Urothelium cell line (cell line): ENCODE measurements at regions not wholly inside any gene's neighbourhood (a gene's known extent, or its start where the extent isn't known, plus 50 kb on each side); places are given as distances from the start of the nearest gene placed in this dataset.

ENCODE experiments used
- DNase-seq: peaks from one replicate; pipeline ENCODE4 v3.0.0; 2011; ENCODE audit warnings: low spot score, mixed read lengths
- FAIRE-seq: peaks from 2 replicates; lab custom pipeline; 2011; peaks lifted over from hg19 to GRCh38; lab: Jason Lieb, UNC

GRCh38 chr16:64892835-64893785 lies 228.8 kb downstream of the CDH11 start:
- no peak for FAIRE-seq
- peak; percentile 32 for DNase-seq

DNA sequence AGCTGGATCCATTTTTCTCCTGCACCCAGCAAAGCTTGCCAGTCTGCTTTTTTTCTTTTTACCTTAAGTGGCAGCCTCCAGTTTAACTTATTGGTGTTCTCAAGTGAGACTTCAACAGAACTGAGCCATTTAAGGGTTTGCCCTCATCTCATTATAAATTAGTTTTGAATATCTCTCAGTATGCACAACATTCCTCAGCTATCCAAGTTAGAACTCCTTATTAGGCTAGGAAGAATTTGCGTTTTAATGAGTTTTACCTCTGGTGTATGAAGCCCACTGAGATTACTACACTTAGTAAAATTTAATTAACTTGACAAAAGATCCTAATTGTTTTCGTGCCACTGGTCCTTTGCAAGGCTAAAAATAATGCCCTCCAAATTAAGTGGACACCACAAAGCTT lies 232.4 kb downstream of the CDH11 start:
- no peak for DNase-seq
- FAIRE-seq, result no peak

DNA sequence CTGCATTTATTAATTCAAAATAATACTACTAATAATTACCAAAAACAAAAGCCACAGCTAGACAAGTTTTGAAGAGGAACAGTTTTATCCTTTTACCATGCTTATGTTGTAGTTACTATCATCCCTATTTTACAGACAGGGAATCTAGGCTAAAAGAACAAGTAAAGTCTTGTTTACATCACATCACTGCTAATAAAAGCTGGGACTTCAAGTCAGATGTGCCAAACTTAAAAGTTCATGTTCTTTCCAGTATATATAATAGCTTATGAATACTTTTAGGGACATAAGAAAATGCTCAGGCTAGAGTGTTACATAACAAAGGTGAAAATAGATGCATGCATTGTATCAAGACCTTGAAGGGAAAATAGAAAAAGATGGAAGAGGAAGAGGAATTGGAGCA lies 234.2 kb downstream of the CDH11 start:
- FAIRE-seq, result no peak
- DNase-seq, result no peak

GRCh38 chr16:64882078-64882784 lies 239.6 kb downstream of the CDH11 start:
- DNase-seq (no peak), FAIRE-seq (no peak)

DNA sequence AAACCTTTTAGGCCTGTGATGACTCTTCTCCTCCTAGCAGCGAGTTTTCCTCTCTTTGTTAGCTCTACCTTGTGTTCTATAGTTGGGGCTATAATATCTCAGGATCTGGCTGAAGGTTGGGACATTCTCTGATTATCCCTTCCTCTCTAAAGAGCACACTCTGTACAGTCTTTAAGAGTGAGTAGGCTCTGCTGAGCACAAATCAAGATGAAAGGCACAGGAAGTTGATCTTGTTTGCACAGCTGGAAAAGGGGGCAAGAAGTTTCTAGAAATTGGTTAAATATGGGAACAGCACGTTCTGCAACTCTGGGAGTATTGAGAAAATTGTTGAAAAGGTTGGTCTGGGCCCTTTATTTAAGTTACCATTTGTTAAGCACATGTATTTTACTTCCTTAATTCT lies 240.9 kb downstream of the CDH11 start:
- no peak for DNase-seq
- no peak for FAIRE-seq

DNA sequence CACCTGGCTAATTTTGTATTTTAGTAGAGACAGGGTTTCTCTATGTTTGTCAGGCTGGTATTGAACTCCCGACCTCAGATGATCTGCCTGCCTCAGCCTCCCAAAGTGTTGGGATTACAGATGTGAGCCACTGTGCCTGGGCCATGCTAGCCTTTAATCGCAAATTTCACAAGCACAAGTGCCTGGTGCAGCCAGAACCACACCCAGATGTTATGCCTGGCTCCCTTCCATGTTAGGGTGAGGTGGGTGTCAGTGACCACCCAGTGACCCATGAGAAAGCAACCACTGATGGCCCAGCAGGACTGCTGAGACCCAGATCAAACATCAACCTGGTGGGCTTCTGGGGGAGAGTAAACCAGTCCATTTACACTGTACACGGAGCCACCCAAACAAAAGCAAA lies 241.9 kb downstream of the CDH11 start:
- FAIRE-seq, result no peak

GRCh38 chr16:64878940-64879339 lies 242.9 kb downstream of the CDH11 start:
- no peak for DNase-seq
- FAIRE-seq, result no peak

More for the DNA sequence above, 241.9 kb downstream of the CDH11 start:
- no peak for DNase-seq

GRCh38 chr16:64872101-64872500 lies 249.8 kb downstream of the CDH11 start:
- FAIRE-seq (no peak), DNase-seq (no peak)

GRCh38 chr16:64870859-64871258 lies 251.0 kb downstream of the CDH11 start:
- DNase-seq (no peak), FAIRE-seq (no peak)

GRCh38 chr16:64869781-64870180 lies 252.1 kb downstream of the CDH11 start:
- FAIRE-seq, result no peak

DNA sequence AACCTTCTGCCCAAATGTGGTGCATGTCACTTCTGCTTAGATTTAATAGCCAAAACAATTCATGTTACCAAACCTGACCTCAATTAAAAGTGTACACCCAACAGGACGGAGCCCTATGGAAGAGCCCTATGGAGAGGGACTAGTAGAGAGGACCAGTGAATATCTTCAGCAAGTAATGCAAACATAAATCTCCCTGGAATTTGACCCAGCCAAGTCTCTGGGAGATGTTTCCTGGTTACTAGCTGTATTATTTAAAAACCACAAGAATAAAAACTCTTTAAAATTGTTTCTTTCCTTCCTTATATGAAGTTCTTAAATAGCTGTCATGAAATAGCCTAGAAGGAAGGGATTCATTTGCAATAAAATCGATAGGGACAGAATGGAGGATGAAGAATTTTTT lies 255.8 kb downstream of the CDH11 start:
- DNase-seq (no peak), FAIRE-seq (no peak)

More at GRCh38 chr16:64869781-64870180, 252.1 kb downstream of the CDH11 start:
- no peak for DNase-seq

DNA sequence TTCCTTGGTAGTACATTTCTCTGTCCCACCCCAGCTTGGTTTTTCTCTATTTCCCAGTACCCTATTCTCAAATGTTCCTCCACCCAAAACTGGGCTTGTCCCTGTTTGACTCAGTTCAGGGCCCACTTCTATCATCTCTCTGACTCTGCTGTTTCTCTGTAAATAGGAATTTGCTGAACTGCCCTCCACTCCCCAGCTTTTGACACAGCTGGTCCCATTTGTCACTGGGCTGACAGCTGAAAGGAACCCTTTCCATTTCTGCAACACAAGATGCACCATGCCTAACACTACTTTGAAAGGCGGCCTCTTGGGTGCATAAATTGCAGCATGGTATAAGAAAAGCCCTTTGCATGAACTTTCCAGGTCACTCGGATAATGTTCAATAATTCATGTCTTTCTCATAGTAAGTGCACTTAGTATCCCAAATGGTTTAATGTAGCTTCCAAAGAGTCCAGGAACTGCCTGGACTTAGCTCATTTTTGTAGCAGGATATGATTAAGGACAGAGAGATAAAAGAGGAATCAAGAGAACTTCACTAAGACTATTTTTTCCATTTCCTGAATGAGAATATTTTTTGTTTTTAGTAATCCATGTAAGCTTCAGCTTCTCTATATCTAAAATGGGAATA lies 256.7 kb downstream of the CDH11 start:
- FAIRE-seq, result no peak
- no peak for DNase-seq

GRCh38 chr16:64864232-64864809 lies 257.5 kb downstream of the CDH11 start:
- DNase-seq, result peak; percentile 71

DNA sequence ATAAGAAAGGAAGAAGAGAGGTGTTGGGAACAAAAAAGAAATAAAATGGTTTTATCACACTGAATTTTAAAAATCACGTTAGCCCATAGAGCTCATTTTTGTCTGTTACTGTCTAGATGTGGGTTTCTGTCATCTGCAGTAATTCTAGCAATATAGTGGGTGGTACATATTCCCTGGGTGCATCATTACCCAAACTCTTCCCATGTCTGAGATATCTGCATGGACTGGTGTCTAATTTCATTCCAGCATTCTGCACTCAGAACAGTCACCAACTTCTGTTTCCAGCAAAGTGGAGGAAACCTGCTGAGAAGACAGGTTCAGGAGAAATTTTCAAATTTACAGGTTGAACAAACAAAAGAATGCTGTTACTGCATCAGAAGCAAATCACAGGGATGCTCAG lies 263.8 kb downstream of the CDH11 start:
- DNase-seq (no peak), FAIRE-seq (no peak)

More at GRCh38 chr16:64864232-64864809, 257.5 kb downstream of the CDH11 start:
- no peak for FAIRE-seq

GRCh38 chr16:64857411-64857810 lies 264.5 kb downstream of the CDH11 start:
- DNase-seq, result no peak
- FAIRE-seq, result no peak

- FAIRE-seq (no peak), DNase-seq (no peak)
Observed at GRCh38 chr16:64853551-64853950, 268.3 kb downstream of the CDH11 start.

- no peak for DNase-seq
Observed at GRCh38 chr16:64846966-64847365, 274.9 kb downstream of the CDH11 start.

GRCh38 chr16:64845071-64845470 lies 276.8 kb downstream of the CDH11 start:
- no peak for FAIRE-seq

More at GRCh38 chr16:64846966-64847365, 274.9 kb downstream of the CDH11 start:
- no peak for FAIRE-seq

DNA sequence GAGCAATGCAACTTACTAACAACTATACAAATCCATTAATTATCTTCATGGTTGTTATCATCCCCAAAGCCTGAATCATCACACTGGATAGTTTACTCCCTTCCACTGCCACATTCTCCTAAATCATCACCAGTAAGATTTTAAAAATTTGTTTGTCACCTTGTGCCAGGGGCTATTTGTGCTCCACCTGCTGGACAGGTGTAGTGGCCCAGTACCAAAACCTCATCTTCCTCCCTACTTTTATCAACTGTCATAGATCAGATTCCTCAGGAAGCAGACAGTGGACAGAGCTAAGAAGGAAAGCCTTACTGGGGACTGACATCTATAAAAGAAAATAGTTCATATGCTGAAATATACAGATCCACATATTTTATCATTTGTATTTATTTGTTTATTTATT lies 280.4 kb downstream of the CDH11 start:
- FAIRE-seq (no peak), DNase-seq (no peak)

More at GRCh38 chr16:64845071-64845470, 276.8 kb downstream of the CDH11 start:
- DNase-seq, result no peak

DNA sequence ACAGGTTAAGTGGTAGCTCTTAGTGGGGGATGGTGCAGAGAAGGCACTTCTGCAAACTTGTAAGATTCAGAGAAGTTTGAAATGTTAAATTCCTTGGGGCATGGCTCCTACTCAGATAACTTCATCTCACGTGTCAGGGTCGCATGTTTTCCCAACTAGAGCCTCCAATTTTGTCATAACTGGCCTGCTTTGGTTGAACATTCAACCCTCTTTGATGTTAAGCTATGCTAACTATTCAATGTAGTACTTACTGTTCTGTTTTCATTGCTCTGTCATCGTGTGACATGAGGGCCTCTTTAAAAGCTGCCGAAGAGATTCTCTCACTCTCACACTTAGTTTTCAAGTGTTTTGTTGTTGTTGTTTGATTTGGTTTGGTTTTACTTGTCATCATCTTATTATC lies 280.8 kb downstream of the CDH11 start:
- no peak for DNase-seq
- no peak for FAIRE-seq

DNA sequence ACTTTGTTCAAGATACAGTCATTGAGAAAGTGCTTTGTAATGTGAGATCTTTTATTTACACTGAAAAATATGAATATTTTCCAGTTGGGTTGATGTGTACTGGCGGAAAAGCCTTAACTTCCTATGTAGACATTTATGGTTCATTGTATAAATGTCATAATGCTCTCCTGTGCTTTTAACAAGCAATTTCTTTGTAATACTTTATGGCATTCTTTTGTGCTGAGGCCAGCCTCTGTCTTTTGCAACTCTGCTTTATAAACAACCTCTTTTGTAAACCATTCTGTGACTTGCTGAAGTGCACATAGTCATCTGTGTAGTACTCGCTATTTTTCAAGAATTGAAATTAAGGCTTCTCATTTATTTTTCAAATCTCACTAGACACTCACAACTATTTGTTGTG lies 291.2 kb downstream of the CDH11 start:
- no peak for FAIRE-seq
- no peak for DNase-seq
